UCSD-AML1 (cell line): ENCODE measurements at regions not wholly inside any gene's neighbourhood (a gene's known extent, or its start where the extent isn't known, plus 50 kb on each side); places are given as distances from the start of the nearest gene placed in this dataset.

Experiments
- DNase-seq: peaks from one replicate; lab custom pipeline; 2025; ENCODE audit not compliant: unreplicated experiment; lab: John Stamatoyannopoulos, UW

GRCh38 chr3:152053866-152054265, 180.4 kb downstream of the SUCNR1 start:
- no peak for DNase-seq

GRCh38 chr3:152054315-152054714, 180.9 kb downstream of the SUCNR1 start:
- no peak for DNase-seq

GRCh38 chr3:152056073-152056472, 182.6 kb downstream of the SUCNR1 start:
- no peak for DNase-seq

- DNase-seq: no peak
These were observed 183.0 kb downstream of the SUCNR1 start for GRCh38 chr3:152056481-152056880.

- DNase-seq: no peak
These were observed 183.5 kb downstream of the SUCNR1 start for GRCh38 chr3:152056987-152057386.

GRCh38 chr3:152058856-152059255, 185.4 kb downstream of the SUCNR1 start:
- DNase-seq: no peak

GRCh38 chr3:152060701-152061100, 187.3 kb downstream of the SUCNR1 start:
- no peak for DNase-seq

- no peak for DNase-seq
These were observed 187.9 kb downstream of the SUCNR1 start for GRCh38 chr3:152061296-152061695.

GRCh38 chr3:152069871-152070270, 196.4 kb downstream of the SUCNR1 start:
- DNase-seq: no peak

- no peak for DNase-seq
These were observed 197.4 kb upstream of the MBNL1 start for GRCh38 chr3:152071315-152071714.

- DNase-seq: no peak
These were observed 196.8 kb upstream of the MBNL1 start for GRCh38 chr3:152071924-152072323.

- no peak for DNase-seq
These were observed 195.5 kb upstream of the MBNL1 start for GRCh38 chr3:152073267-152073666.

- no peak for DNase-seq
These were observed 192.6 kb upstream of the MBNL1 start for GRCh38 chr3:152076148-152076547.

GRCh38 chr3:152079980-152080379, 188.7 kb upstream of the MBNL1 start:
- no peak for DNase-seq

- no peak for DNase-seq
These were observed 185.6 kb upstream of the MBNL1 start for GRCh38 chr3:152083135-152083534.

GRCh38 chr3:152084441-152085158, 184.1 kb upstream of the MBNL1 start:
- DNase-seq: no peak

- no peak for DNase-seq
These were observed 181.6 kb upstream of the MBNL1 start for GRCh38 chr3:152087153-152087552.

GRCh38 chr3:152089528-152089927, 179.2 kb upstream of the MBNL1 start:
- no peak for DNase-seq

- no peak for DNase-seq
These were observed 177.0 kb upstream of the MBNL1 start for GRCh38 chr3:152091725-152092124.

GRCh38 chr3:152093901-152094300, 174.8 kb upstream of the MBNL1 start:
- no peak for DNase-seq

GRCh38 chr3:152094406-152094805, 174.3 kb upstream of the MBNL1 start:
- DNase-seq: no peak

- no peak for DNase-seq
These were observed 173.3 kb upstream of the MBNL1 start for GRCh38 chr3:152095472-152095871.

- no peak for DNase-seq
These were observed 172.3 kb upstream of the MBNL1 start for GRCh38 chr3:152096280-152096906.
